Stimulated activated CD4-positive, alpha-beta T cell treated with anti-CD3 and anti-CD28 coated beads, Interleukin-4, amount 100 ng/mL, for 48 hours (primary cell): ENCODE measurements at regions not wholly inside any gene's neighbourhood (a gene's known extent, or its start where the extent isn't known, plus 50 kb on each side); places are given as distances from the start of the nearest gene placed in this dataset.

Source experiments
- DNase-seq, 2 donors: peaks; one replicate each; pipeline ENCODE4 v3.0.0-alpha.2; 2020; ENCODE audit warnings: low read depth in 2 of 2

GRCh38 chrX:10900585-10901289 is 210.4 kb upstream of the HCCS start:
- no peak for DNase-seq

GRCh38 chrX:10901290-10901633 is 209.9 kb upstream of the HCCS start:
- DNase-seq = no peak

GRCh38 chrX:10902001-10902400 is 209.1 kb upstream of the HCCS start:
- no peak for DNase-seq

- DNase-seq = no peak
Observed at GRCh38 chrX:10903523-10903922, 207.6 kb upstream of the HCCS start.

- DNase-seq = no peak
Observed at GRCh38 chrX:10904220-10904619, 206.9 kb upstream of the HCCS start.

- DNase-seq = no peak
Observed at GRCh38 chrX:10906866-10907265, 204.3 kb upstream of the HCCS start.

GRCh38 chrX:10922159-10922558 is 189.0 kb upstream of the HCCS start:
- no peak for DNase-seq

- DNase-seq = no peak
Observed at GRCh38 chrX:10922835-10923234, 188.3 kb upstream of the HCCS start.

GRCh38 chrX:10923466-10923865 is 187.7 kb upstream of the HCCS start:
- DNase-seq = no peak

GRCh38 chrX:10926404-10926803 is 184.7 kb upstream of the HCCS start:
- DNase-seq = no peak

- DNase-seq = no peak
Observed at GRCh38 chrX:10926891-10927290, 184.2 kb upstream of the HCCS start.

GRCh38 chrX:10929747-10930146 is 181.4 kb upstream of the HCCS start:
- no peak for DNase-seq

- DNase-seq = no peak
Observed at GRCh38 chrX:10930151-10930550, 181.0 kb upstream of the HCCS start.

GRCh38 chrX:10931976-10932375 is 179.2 kb upstream of the HCCS start:
- no peak for DNase-seq

GRCh38 chrX:10932842-10933440 is 178.2 kb upstream of the HCCS start:
- no peak for DNase-seq

GRCh38 chrX:10935501-10935900 is 175.6 kb upstream of the HCCS start:
- DNase-seq = no peak

GRCh38 chrX:10936976-10937375 is 174.2 kb upstream of the HCCS start:
- DNase-seq = no peak

GRCh38 chrX:10938365-10938923 is 172.7 kb upstream of the HCCS start:
- DNase-seq = no peak

GRCh38 chrX:10939424-10939823 is 171.7 kb upstream of the HCCS start:
- DNase-seq = no peak

- no peak for DNase-seq
Observed at GRCh38 chrX:10944136-10944885, 166.8 kb upstream of the HCCS start.

GRCh38 chrX:10945498-10945897 is 165.6 kb upstream of the HCCS start:
- DNase-seq = no peak

GRCh38 chrX:10949541-10949940 is 161.6 kb upstream of the HCCS start:
- no peak for DNase-seq

- no peak for DNase-seq
Observed at GRCh38 chrX:10952619-10953018, 158.5 kb upstream of the HCCS start.
